ENCODE measurements at regions not wholly inside any gene's neighbourhood (a gene's known extent, or its start where the extent isn't known, plus 50 kb on each side); places are given as distances from the start of the nearest gene placed in this dataset.
A peak's percentile ranks its signal among the peaks of the same experiment; 100 is the strongest.

- H3K4me3 Mint-ChIP-seq: no peak overlapping the region
- H3K9me3 Mint-ChIP-seq: peaks cover 11% of the 10 kb centered on the region
- no peaks in the 10 kb centered on the region for H3K27me3 Mint-ChIP-seq
Observed at GRCh38 chr2:188833331-188833730, 140.8 kb upstream of the COL3A1 start.

GRCh38 chr2:188833799-188834198 lies 140.4 kb upstream of the COL3A1 start:
- Mint-ChIP-seq H3K27ac (no peak overlapping the region), H3K27me3 (no peaks in the 10 kb centered on the region), H3K9me3 (peaks cover 13% of the 10 kb centered on the region), H3K4me1 (ENCODE audit: low read depth) (no peaks in the 10 kb centered on the region), H3K4me3 (no peak overlapping the region), H3K36me3 (ENCODE audit: low read depth) (no peaks in the 10 kb centered on the region)
- DNase-seq: no peak

More at GRCh38 chr2:188833331-188833730, 140.8 kb upstream of the COL3A1 start:
- Mint-ChIP-seq H3K27ac (no peak overlapping the region), H3K4me1 (ENCODE audit: low read depth) (no peaks in the 10 kb centered on the region), H3K36me3 (ENCODE audit: low read depth) (no peaks in the 10 kb centered on the region)
- no peak for DNase-seq

GRCh38 chr2:188835006-188835405 lies 139.2 kb upstream of the COL3A1 start:
- no peaks in the 10 kb centered on the region for H3K4me1 Mint-ChIP-seq (ENCODE audit: low read depth)
- no peaks in the 10 kb centered on the region for H3K36me3 Mint-ChIP-seq (ENCODE audit: low read depth)
- no peaks in the 10 kb centered on the region for H3K27me3 Mint-ChIP-seq
- no peak for DNase-seq
- H3K9me3 Mint-ChIP-seq: peaks cover 16% of the 10 kb centered on the region
- H3K27ac Mint-ChIP-seq: no peak overlapping the region
- no peak overlapping the region for H3K4me3 Mint-ChIP-seq

- no peak overlapping the region for H3K4me3 Mint-ChIP-seq
- H3K27ac Mint-ChIP-seq: no peak overlapping the region
- H3K36me3 Mint-ChIP-seq (ENCODE audit: low read depth): no peaks in the 10 kb centered on the region
- no peaks in the 10 kb centered on the region for H3K4me1 Mint-ChIP-seq (ENCODE audit: low read depth)
- no peak for DNase-seq
- H3K27me3 Mint-ChIP-seq: no peaks in the 10 kb centered on the region
- H3K9me3 Mint-ChIP-seq: peaks cover 12% of the 10 kb centered on the region
Observed at GRCh38 chr2:188835821-188836220, 138.4 kb upstream of the COL3A1 start.

- no peak overlapping the region for H3K4me3 Mint-ChIP-seq
- no peak for DNase-seq
- H3K4me1 Mint-ChIP-seq (ENCODE audit: low read depth): no peaks in the 10 kb centered on the region
- H3K9me3 Mint-ChIP-seq: peaks cover 5% of the 10 kb centered on the region
- no peak overlapping the region for H3K27ac Mint-ChIP-seq
- no peaks in the 10 kb centered on the region for H3K27me3 Mint-ChIP-seq
- no peaks in the 10 kb centered on the region for H3K36me3 Mint-ChIP-seq (ENCODE audit: low read depth)
Observed at GRCh38 chr2:188845692-188846091, 128.5 kb upstream of the COL3A1 start.

GRCh38 chr2:188848887-188849435 lies 125.2 kb upstream of the COL3A1 start:
- DNase-seq: no peak
- Mint-ChIP-seq H3K4me1 (ENCODE audit: low read depth) (no peaks in the 10 kb centered on the region), H3K4me3 (no peak overlapping the region), H3K9me3 (peaks cover 4% of the 10 kb centered on the region), H3K27ac (no peak overlapping the region), H3K36me3 (ENCODE audit: low read depth) (no peaks in the 10 kb centered on the region), H3K27me3 (no peaks in the 10 kb centered on the region)

GRCh38 chr2:188850786-188851185 lies 123.4 kb upstream of the COL3A1 start:
- DNase-seq: no peak
- Mint-ChIP-seq H3K36me3 (ENCODE audit: low read depth) (no peaks in the 10 kb centered on the region), H3K4me3 (no peak overlapping the region), H3K9me3 (peaks cover 4% of the 10 kb centered on the region), H3K27ac (no peak overlapping the region), H3K4me1 (ENCODE audit: low read depth) (no peaks in the 10 kb centered on the region), H3K27me3 (no peaks in the 10 kb centered on the region)

GRCh38 chr2:188851311-188851710 lies 122.9 kb upstream of the COL3A1 start:
- Mint-ChIP-seq H3K36me3 (ENCODE audit: low read depth) (no peaks in the 10 kb centered on the region), H3K27ac (no peak overlapping the region), H3K27me3 (no peaks in the 10 kb centered on the region), H3K9me3 (peaks cover 4% of the 10 kb centered on the region), H3K4me3 (no peak overlapping the region), H3K4me1 (ENCODE audit: low read depth) (no peaks in the 10 kb centered on the region)
- DNase-seq: no peak

- Mint-ChIP-seq H3K27ac (no peak overlapping the region), H3K27me3 (no peaks in the 10 kb centered on the region), H3K4me1 (ENCODE audit: low read depth) (no peaks in the 10 kb centered on the region), H3K4me3 (no peak overlapping the region), H3K9me3 (no peaks in the 10 kb centered on the region), H3K36me3 (ENCODE audit: low read depth) (no peaks in the 10 kb centered on the region)
- DNase-seq: no peak
Observed at GRCh38 chr2:188851826-188852225, 122.3 kb upstream of the COL3A1 start.

- no peak overlapping the region for H3K4me3 Mint-ChIP-seq
- H3K4me1 Mint-ChIP-seq (ENCODE audit: low read depth): no peaks in the 10 kb centered on the region
- DNase-seq: no peak
- no peaks in the 10 kb centered on the region for H3K36me3 Mint-ChIP-seq (ENCODE audit: low read depth)
- H3K9me3 Mint-ChIP-seq: no peaks in the 10 kb centered on the region
- no peaks in the 10 kb centered on the region for H3K27me3 Mint-ChIP-seq
- no peak overlapping the region for H3K27ac Mint-ChIP-seq
Observed at GRCh38 chr2:188852772-188853171, 121.4 kb upstream of the COL3A1 start.

GRCh38 chr2:188853307-188853706 lies 120.9 kb upstream of the COL3A1 start:
- Mint-ChIP-seq H3K27ac (no peak overlapping the region), H3K4me3 (no peak overlapping the region), H3K36me3 (ENCODE audit: low read depth) (no peaks in the 10 kb centered on the region), H3K4me1 (ENCODE audit: low read depth) (no peaks in the 10 kb centered on the region), H3K9me3 (no peaks in the 10 kb centered on the region), H3K27me3 (no peaks in the 10 kb centered on the region)
- no peak for DNase-seq

GRCh38 chr2:188865681-188866080 lies 108.5 kb upstream of the COL3A1 start:
- Mint-ChIP-seq H3K4me1 (ENCODE audit: low read depth) (peaks cover 6% of the 10 kb centered on the region), H3K36me3 (ENCODE audit: low read depth) (no peaks in the 10 kb centered on the region), H3K27ac (no peak overlapping the region), H3K9me3 (peaks cover 13% of the 10 kb centered on the region), H3K4me3 (no peak overlapping the region), H3K27me3 (no peaks in the 10 kb centered on the region)
- no peak for DNase-seq

- Mint-ChIP-seq H3K27ac (peak overlapping the region; percentile 1), H3K27me3 (no peaks in the 10 kb centered on the region), H3K4me3 (no peak overlapping the region), H3K9me3 (peaks cover 13% of the 10 kb centered on the region), H3K4me1 (ENCODE audit: low read depth) (peaks cover 6% of the 10 kb centered on the region), H3K36me3 (ENCODE audit: low read depth) (no peaks in the 10 kb centered on the region)
- DNase-seq: no peak
Observed at GRCh38 chr2:188869550-188869949, 104.6 kb upstream of the COL3A1 start.

GRCh38 chr2:188870289-188870688 lies 103.9 kb upstream of the COL3A1 start:
- Mint-ChIP-seq H3K36me3 (ENCODE audit: low read depth) (no peaks in the 10 kb centered on the region), H3K27me3 (no peaks in the 10 kb centered on the region), H3K4me3 (no peak overlapping the region), H3K27ac (no peak overlapping the region), H3K9me3 (peaks cover 9% of the 10 kb centered on the region), H3K4me1 (ENCODE audit: low read depth) (peaks cover 6% of the 10 kb centered on the region)
- DNase-seq: no peak

- no peaks in the 10 kb centered on the region for H3K9me3 Mint-ChIP-seq
Observed at GRCh38 chr2:188875104-188875503, 99.1 kb upstream of the COL3A1 start.

GRCh38 chr2:188878716-188879115 lies 95.5 kb upstream of the COL3A1 start:
- no peak for DNase-seq
- Mint-ChIP-seq H3K4me1 (ENCODE audit: low read depth) (no peaks in the 10 kb centered on the region), H3K36me3 (ENCODE audit: low read depth) (no peaks in the 10 kb centered on the region), H3K27ac (no peak overlapping the region), H3K9me3 (no peaks in the 10 kb centered on the region), H3K4me3 (no peak overlapping the region), H3K27me3 (no peaks in the 10 kb centered on the region)

More at GRCh38 chr2:188875104-188875503, 99.1 kb upstream of the COL3A1 start:
- no peak for DNase-seq
- Mint-ChIP-seq H3K4me3 (no peak overlapping the region), H3K36me3 (ENCODE audit: low read depth) (no peaks in the 10 kb centered on the region), H3K4me1 (ENCODE audit: low read depth) (no peaks in the 10 kb centered on the region), H3K27ac (no peak overlapping the region), H3K27me3 (no peaks in the 10 kb centered on the region)
